22Rv1 (cell line): ENCODE measurements at regions not wholly inside any gene's neighbourhood (a gene's known extent, or its start where the extent isn't known, plus 50 kb on each side); places are given as distances from the start of the nearest gene placed in this dataset.

Experiments
- CTCF ChIP-seq: fragments of 450-650 bp; IDR thresholded peaks from 2 replicates; pipeline ENCODE4 v1.5.1; 2017; ENCODE audit warnings: mild to moderate bottlenecking
- ZFX ChIP-seq: fragments of 450-650 bp; IDR thresholded peaks from 2 replicates; pipeline ENCODE4 v1.6.1; 2017; ENCODE audit warnings: antibody characterized with exemption, borderline replicate concordance

GRCh38 chr1:14323568-14324247 is 274.8 kb upstream of the KAZN start:
- no peak for TF ChIP-seq CTCF
- no peak for TF ChIP-seq ZFX
